GM21367 (cell line): ENCODE measurements at regions not wholly inside any gene's neighbourhood (a gene's known extent, or its start where the extent isn't known, plus 50 kb on each side); places are given as distances from the start of the nearest gene placed in this dataset.

ENCODE experiments used
- ATAC-seq: cut with Tn5 transposase; IDR thresholded peaks from one replicate; pipeline ENCODE4 v1.9.1; 2021; ENCODE audit not compliant: unreplicated experiment

GRCh38 chr12:77366616-77367015, 301.2 kb upstream of the E2F7 start:
- no peak for ATAC-seq

DNA sequence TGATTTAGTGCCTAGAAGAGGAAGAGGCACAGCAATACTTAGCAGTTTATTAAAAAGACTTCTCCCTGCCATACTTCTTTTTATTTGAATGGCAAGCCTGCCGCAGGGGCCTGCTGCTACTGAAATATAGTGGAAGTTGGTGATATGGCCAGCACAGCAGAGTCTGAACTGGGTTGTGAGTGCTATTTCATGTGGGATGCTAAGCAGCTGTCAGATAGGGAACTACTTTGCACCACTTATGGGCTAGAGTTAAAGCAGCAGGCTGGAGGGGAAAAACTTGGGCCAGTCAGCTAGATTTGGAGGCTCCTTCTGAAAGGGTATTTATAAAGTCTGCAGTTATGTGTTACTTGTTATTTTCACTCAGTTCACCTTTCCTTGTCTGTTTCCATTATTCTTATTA, 299.0 kb upstream of the E2F7 start:
- no peak for ATAC-seq

DNA sequence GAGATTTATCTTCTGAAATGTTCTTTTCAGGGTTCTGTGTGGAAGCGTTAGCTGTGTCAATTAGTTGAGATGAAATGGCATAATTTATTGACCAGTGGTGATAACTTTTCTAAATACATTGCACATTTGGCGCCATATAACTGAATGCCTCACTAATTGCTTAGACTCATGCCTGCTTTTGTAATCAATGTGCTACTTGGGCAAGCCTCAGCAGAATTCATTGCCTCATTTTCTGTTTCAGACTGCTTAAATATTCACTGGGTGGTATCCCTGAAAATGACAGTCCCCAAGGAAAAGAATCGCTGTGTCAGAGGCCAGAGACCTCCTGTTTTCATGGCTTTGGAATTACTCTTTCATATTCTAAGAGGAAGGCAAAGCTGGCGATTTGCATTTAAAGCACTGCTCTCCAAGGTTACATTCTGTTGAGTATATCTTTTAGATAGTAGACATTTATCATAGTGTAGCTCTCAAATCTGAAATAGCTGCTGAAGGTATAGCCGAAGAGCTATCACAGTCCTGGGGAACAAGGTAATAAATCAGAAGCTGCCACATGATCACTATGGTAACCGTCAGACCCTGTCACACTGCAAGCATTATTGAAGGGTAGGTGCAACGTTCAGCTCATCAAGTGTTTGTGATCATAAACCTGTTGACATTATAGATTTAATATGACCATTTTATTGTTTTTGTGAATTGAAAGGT, 297.3 kb upstream of the E2F7 start:
- no peak for ATAC-seq

- ATAC-seq = no peak
These were observed 292.3 kb upstream of the E2F7 start for GRCh38 chr12:77357655-77358054.

DNA sequence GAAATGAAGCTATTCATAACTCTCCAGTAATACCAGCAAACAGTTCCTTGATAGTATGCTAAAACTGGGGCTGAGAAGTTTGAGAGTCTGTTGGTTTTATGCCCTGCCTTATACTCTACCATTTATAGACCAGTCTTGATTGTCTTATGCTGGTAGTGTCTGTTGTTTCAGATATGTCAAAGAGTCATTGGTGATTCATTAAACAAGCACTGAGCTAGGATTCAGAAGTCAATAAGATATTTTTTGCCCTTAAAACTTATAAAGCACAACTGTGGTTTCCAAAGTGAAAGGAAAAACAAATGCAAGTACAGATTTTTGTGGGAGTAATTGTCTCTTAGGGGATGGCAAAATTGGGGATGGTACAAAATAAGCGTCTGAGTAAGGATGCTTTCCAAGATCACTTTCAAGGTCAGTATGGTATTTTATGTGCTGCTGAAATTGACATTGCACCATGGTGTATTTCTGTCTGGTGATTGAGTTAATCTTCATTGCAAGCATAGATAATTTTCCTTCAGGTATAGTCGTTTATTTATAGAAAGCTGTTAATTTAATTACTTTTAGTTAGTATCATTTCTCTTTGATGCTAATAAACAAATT, 289.5 kb upstream of the E2F7 start:
- ATAC-seq = no peak

GRCh38 chr12:77352946-77353345, 287.6 kb upstream of the E2F7 start:
- ATAC-seq = no peak

DNA sequence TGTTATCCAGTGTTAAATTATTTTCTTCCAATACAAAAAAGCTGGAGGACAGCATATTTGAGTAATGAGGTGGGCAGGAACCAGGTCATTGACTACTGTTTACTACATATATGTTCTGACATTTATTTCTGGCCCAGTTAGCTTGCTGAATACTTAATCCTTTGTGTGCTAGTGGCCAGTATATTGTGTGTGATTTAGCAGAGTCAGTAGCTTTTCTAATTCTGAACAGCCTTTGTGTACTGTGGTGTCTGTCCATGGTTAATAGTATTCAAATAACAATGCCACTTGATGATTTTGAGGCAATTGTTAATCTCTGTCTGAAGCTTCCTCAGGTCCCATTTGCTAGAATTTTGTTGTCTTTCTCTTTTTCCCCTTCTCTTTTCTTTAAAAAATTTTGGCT, 286.5 kb upstream of the E2F7 start:
- no peak for ATAC-seq

DNA sequence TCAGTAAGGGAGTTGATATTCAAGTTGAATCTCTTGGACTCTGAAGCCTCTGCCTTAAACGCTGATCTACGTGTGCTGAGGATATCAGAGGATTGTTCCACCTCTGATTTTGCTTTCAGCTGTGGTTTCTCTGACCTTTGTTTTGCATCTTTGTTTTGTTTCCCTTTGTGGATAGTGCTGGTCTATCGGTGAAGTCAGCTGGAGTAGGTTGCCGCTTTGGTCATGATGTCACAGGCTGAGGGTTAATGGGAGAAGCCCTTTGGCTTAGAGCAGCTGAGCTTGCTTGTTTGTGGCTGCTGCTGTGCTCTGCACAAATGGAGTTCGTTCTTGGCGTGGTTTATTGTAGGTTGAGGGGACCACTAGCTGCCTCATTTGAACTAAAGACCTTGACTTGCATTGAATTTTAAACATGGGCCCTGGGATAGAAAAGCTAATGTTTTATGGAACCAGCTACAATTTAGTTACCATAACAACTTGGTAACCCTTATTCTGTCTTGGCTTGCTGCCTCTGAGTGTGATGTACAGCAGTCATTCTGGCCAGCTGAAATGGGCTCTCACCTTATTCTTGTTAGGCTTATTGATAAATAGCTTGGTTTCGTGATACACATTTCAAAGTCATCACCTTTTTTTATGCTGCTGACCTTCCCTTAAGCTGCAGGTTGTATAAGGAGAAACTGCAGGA, 284.5 kb upstream of the E2F7 start:
- no peak for ATAC-seq

DNA sequence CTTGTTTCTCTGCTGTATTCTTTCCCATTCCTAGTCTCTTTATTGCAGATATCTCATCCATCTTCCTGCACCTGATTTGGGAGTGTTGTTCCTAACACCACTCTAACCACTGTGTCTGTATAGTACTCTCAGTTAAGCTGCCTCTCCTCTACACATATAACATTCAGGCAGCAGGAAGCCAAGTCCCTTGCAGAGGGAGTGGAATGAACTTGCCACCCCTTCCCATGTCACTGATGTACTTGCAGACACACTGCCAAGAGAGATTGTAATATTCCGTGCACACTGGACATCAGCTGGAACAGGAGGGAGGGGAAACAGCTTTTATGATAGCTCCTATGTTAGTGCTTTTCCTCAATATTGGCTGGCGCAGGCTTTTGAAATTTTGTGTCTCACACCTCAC, 281.6 kb upstream of the E2F7 start:
- ATAC-seq = no peak

DNA sequence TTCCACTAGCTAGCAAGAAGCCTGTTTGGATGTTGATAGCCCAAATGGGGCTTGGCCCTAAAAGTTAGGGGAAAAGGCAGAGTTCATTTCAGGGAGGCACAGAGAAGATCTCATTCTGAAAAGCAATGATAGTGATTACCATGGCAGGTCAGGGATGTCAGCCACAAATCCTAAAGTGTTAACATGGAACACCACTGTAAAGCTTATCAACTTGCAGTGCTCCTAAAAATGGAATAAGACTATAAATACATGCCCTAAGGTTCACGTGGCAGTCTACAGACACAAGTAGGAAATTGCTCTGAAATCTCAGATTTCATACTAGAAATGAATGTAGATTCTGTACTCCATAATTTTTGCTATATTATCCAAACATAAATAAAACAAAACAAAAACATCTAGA, 280.0 kb upstream of the E2F7 start:
- ATAC-seq = no peak

GRCh38 chr12:77344651-77345050, 279.3 kb upstream of the E2F7 start:
- no peak for ATAC-seq

- ATAC-seq = no peak
These were observed 277.9 kb upstream of the E2F7 start for GRCh38 chr12:77343291-77343690.

DNA sequence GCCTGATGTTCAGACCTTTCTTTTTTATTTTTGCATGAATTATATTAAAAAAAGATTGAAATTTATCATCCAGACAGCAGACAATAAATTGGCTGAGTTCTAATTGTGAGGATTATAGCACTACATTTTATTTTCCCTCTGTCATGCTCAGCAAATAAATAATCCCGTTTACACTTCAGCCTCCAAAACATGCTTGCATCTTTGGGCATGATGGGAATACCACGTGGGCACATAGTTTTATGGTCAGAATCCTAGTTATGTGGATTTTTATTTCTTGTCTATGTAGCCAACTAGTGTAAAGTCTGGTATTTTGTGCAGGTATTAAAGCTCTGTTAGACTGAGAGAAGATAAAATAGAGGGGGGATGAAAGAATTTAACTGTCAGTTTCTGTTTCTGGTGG, 276.9 kb upstream of the E2F7 start:
- no peak for ATAC-seq

DNA sequence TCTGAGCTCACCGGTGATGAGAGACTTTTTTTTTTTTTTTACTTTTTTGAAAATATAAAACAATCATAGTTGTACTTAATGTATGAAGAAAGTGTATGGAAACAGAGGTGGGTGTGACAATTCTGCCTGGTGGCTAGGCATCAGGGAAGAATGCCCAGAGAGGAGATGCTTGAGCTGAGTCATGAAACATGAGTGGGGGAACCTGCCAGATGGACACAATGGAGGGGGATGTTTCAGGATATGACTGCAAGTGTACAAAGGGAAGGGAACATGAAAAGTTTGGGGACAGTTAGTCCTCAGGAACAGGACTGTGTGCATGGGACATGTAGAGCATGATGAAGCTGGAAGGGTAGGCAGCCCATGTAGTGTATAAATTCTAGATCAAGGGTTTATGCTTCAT, 274.2 kb upstream of the E2F7 start:
- ATAC-seq = no peak

- no peak for ATAC-seq
These were observed 272.0 kb upstream of the E2F7 start for GRCh38 chr12:77337362-77337761.

DNA sequence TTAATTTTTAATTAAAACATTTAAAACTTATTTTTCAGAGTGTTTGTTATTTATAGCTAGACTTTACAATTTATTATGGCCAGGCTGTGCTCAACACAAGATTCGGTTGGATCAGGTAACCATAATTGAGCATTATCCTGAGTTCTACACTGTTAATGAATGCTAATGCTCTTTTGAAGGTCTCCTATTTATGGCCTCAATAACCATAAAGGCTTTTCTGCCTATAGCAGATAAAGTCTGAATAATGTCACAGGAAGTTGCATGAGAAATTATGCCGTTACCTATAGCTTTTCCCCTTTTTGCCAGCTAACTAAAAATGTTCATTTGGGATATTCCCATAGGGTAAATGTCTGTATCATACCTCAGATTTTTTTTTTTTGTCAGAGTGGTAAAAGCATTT, 269.4 kb upstream of the E2F7 start:
- no peak for ATAC-seq

DNA sequence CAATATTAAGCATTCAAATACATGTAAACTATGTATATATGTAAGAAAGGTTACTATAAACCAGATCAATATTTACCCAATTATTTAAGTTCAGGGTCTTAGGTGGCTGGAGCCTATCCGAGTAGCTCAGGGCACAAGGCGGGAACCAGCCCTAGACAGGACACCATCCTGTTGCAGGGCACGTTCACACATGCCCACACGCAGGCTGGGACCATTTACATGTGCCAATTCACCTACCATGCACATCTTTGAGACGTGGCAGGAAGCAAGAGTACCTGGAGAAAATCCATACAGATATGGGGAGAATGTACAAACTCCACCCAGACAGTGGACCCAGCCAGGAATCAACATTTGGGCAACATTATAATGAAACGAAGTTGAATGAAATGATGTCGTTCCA, 263.0 kb upstream of the E2F7 start:
- no peak for ATAC-seq

DNA sequence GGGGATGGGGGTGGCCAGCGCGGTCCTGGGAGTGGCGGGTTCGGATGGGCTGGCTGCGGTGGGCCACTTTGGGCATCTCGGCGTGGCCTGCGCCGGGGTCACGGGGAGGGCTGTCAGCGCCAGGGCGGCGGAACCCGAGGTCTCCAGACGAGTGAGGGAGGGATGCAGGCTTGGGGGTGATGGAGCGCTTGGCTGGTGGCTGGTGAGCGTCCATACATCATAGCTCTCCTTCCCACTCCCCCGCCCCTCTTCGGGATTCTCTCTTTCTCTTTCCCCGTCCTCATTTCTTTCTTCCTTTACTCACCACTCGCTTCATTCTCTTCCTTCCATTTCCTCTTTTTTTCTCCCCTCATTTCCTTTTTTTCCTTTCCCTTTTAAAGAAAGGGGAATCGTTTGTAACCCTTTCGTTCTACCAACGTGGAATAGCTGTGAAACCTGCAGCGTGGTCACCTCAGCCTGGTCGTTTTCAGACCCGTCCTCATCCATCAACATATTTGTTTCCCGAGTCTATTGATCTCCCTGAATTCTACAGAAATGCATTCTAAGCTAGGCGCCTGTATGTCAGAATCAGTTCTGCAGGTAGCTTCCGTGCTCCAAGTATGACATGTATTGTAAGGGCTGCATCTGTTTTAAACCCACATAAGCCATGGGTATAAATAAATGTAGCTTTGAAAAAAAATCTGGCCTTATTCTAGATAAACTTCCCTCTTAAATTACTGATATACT, 260.3 kb upstream of the E2F7 start:
- no peak for ATAC-seq

DNA sequence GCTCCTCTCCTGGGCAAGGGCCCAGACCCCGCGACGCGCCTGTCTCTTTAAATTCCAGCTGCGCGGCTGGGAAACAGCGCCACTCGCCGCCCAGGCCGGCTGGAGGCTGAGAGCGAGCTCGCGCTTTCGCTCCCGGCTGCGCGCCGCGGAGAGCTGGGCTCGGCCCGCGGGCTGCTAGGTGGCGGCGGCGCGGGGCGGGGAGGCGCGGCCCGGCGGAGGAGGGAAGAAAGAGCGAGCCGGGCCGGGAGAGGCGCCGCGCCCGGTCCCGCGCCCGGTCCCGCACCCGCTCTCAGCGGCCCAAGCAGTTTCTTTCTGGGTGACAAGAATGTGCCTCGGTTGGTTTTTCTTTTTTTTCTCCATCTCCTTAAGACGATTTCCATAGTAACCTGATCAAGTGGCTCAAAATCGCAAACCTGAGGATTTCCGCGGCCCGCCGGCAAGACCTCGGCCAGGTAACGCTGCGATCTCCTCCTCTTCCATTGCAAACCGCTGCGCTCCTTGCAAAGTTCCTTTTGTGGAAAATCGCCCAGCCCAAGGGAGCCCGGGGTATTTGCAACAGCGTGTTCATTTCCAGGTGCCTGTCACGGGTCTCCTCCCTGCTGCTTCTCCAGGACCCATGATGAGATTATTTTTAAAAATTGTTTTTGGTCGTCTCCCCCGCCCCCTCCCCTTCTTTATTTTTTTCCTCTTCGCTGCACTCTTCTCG, 259.5 kb upstream of the E2F7 start:
- peak; percentile 95 for ATAC-seq

GRCh38 chr12:77324416-77324762, 259.0 kb upstream of the E2F7 start:
- no peak for ATAC-seq

DNA sequence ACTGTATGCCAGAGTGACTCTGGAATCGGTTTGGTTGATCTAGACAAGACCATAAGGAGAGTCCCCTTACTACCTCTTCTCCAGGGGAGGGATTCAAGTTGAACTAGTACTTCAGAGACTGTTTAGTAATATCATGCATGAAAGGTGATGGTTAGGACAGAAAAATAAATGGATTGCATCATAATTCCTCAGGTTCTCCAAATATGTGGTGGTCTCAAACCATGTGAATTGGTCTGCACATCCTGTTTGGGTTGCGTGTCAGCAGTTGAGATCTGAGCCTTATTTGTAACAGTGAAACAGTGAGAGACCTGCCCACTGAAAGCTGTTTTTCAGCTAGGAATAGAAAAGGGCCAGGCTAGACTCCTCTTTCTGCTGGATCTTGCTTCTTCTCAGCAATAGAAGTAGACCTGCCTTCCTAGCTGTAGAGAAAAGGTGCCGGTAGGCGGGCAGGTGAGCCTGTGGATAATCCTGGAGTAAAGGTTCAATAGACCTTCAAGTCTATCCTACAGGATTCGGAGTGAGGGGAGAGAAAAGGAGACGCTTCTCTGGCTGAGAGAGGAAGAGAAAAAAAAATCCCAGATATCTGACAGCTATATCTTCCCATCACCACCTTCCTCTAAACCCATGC, 258.5 kb upstream of the E2F7 start:
- no peak for ATAC-seq
